ENCODE measurements at regions not wholly inside any gene's neighbourhood (a gene's known extent, or its start where the extent isn't known, plus 50 kb on each side); places are given as distances from the start of the nearest gene placed in this dataset.

GRCh38 chr2:221705185-221705877 is 133.2 kb upstream of the EPHA4 start:
- no peak for DNase-seq
- Histone ChIP-seq H3K9me3 (ENCODE audit: low read length) (no peaks in the 10 kb centered on the region), H3K9ac (ENCODE audit: low read length) (no peak overlapping the region), H3K4me1 (ENCODE audit: insufficient read depth, low read length) (no peaks in the 10 kb centered on the region), H3K4me2 (ENCODE audit: low read length) (no peak overlapping the region), H3K27me3 (ENCODE audit: low read length) (peaks cover 3% of the 10 kb centered on the region), H3K4me3 (ENCODE audit: low read length) (no peak overlapping the region), H3K27ac (ENCODE audit: low read length) (no peak overlapping the region), H4K20me1 (ENCODE audit: low read length) (no peaks in the 10 kb centered on the region), H3F3A (ENCODE audit: low read length, unreplicated experiment) (no peaks in the 10 kb centered on the region), H3K9me2 (replicated peaks; ENCODE audit: low read length) (no peaks in the 10 kb centered on the region), H3K79me2 (ENCODE audit: low read length) (no peaks in the 10 kb centered on the region), H2AFZ (ENCODE audit: low read length) (no peak overlapping the region), H3K36me3 (ENCODE audit: low read depth, low read length) (no peaks in the 10 kb centered on the region)
- POLR2A ChIA-PET (ENCODE audit: unreplicated experiment) = no interaction called here
- intact Hi-C loops (cut with micrococcal nuclease) = no loop called here
- CTCF ChIA-PET = no interaction called here
- no peak for ATAC-seq
- TF ChIP-seq EZH2 (IDR thresholded peaks at IDR 0.05; ENCODE audit: low read length, unreplicated experiment) (no peak), CTCF (conservative IDR thresholded peaks at IDR 0.05; ENCODE audit: low read depth, low read length) (no peak), EZH2phosphoT487 (IDR thresholded peaks at IDR 0.05; ENCODE audit: borderline replicate concordance, low read length) (no peak)
- BruUV-seq (replicated peaks) = no TSS peak

GRCh38 chr2:221704442-221704841 is 132.3 kb upstream of the EPHA4 start:
- Histone ChIP-seq H4K20me1 (ENCODE audit: low read length) (no peaks in the 10 kb centered on the region), H3K9ac (ENCODE audit: low read length) (no peak overlapping the region), H3K9me3 (ENCODE audit: low read length) (no peaks in the 10 kb centered on the region), H3K79me2 (ENCODE audit: low read length) (no peaks in the 10 kb centered on the region), H3K36me3 (ENCODE audit: low read depth, low read length) (no peaks in the 10 kb centered on the region), H3K4me2 (ENCODE audit: low read length) (no peak overlapping the region), H3K27me3 (ENCODE audit: low read length) (peaks cover 3% of the 10 kb centered on the region), H3K4me1 (ENCODE audit: insufficient read depth, low read length) (no peaks in the 10 kb centered on the region), H3K9me2 (replicated peaks; ENCODE audit: low read length) (no peaks in the 10 kb centered on the region), H3K27ac (ENCODE audit: low read length) (no peak overlapping the region), H2AFZ (ENCODE audit: low read length) (no peak overlapping the region), H3K4me3 (ENCODE audit: low read length) (no peak overlapping the region), H3F3A (ENCODE audit: low read length, unreplicated experiment) (no peaks in the 10 kb centered on the region)
- no peak for ATAC-seq
- intact Hi-C loops (cut with micrococcal nuclease) = no loop called here
- no peak for DNase-seq
- CTCF ChIA-PET = no interaction called here
- BruUV-seq (replicated peaks) = no TSS peak
- POLR2A ChIA-PET (ENCODE audit: unreplicated experiment) = no interaction called here
- TF ChIP-seq EZH2 (IDR thresholded peaks at IDR 0.05; ENCODE audit: low read length, unreplicated experiment) = no peak
- no peak for TF ChIP-seq CTCF (conservative IDR thresholded peaks at IDR 0.05; ENCODE audit: low read depth, low read length)
- TF ChIP-seq EZH2phosphoT487 (IDR thresholded peaks at IDR 0.05; ENCODE audit: borderline replicate concordance, low read length) = no peak

GRCh38 chr2:221693365-221693764 is 121.3 kb upstream of the EPHA4 start:
- Histone ChIP-seq H3K4me3 (ENCODE audit: low read length) (no peak overlapping the region), H3K4me2 (ENCODE audit: low read length) (no peak overlapping the region), H3K9ac (ENCODE audit: low read length) (no peak overlapping the region), H3F3A (ENCODE audit: low read length, unreplicated experiment) (no peaks in the 10 kb centered on the region), H4K20me1 (ENCODE audit: low read length) (no peaks in the 10 kb centered on the region), H3K4me1 (ENCODE audit: insufficient read depth, low read length) (no peaks in the 10 kb centered on the region), H3K36me3 (ENCODE audit: low read depth, low read length) (no peaks in the 10 kb centered on the region), H3K79me2 (ENCODE audit: low read length) (no peaks in the 10 kb centered on the region), H2AFZ (ENCODE audit: low read length) (no peak overlapping the region), H3K27me3 (ENCODE audit: low read length) (peaks cover 17% of the 10 kb centered on the region; the same call in 1 of the 2 replicates), H3K9me3 (ENCODE audit: low read length) (no peaks in the 10 kb centered on the region), H3K27ac (ENCODE audit: low read length) (no peak overlapping the region), H3K9me2 (replicated peaks; ENCODE audit: low read length) (no peaks in the 10 kb centered on the region)
- intact Hi-C loops (cut with micrococcal nuclease) = no loop called here
- ChIA-PET CTCF (no interaction called here), POLR2A (ENCODE audit: unreplicated experiment) (no interaction called here)
- TF ChIP-seq EZH2phosphoT487 (IDR thresholded peaks at IDR 0.05; ENCODE audit: borderline replicate concordance, low read length) = no peak
- no peak for TF ChIP-seq CTCF (conservative IDR thresholded peaks at IDR 0.05; ENCODE audit: low read depth, low read length)
- no peak for TF ChIP-seq EZH2 (IDR thresholded peaks at IDR 0.05; ENCODE audit: low read length, unreplicated experiment)
- ATAC-seq (no peak), DNase-seq (no peak)
- no TSS peak for BruUV-seq (replicated peaks)
